ENCODE measurements at regions not wholly inside any gene's neighbourhood (a gene's known extent, or its start where the extent isn't known, plus 50 kb on each side); places are given as distances from the start of the nearest gene placed in this dataset.

DNA sequence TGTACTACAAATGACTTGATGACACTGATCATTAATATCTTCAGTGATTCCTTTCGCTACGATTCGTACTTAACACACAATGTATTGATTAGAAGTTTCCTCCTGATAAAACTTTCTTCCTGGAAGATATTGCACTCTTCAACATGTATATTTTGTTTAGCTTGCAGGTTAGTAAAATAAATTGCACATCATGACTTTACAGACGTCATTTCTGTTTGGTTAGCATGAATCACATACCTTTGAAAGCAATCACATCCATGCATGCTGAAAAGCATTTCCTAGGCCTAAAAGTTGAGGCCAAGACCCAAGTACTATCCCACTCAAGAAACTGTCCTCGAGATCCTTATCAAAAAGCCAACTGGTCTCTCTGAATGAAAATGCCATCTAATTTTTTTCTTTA, 1841.0 kb upstream of the PCDH7 start:
- Mint-ChIP-seq H3K27me3 (ENCODE audit: unreplicated experiment) (no peaks in the 10 kb centered on the region), H3K36me3 (ENCODE audit: unreplicated experiment) (no peaks in the 10 kb centered on the region), H3K9me3 (ENCODE audit: unreplicated experiment) (peaks cover 3% of the 10 kb centered on the region), H3K27ac (ENCODE audit: unreplicated experiment) (no peak overlapping the region), H3K4me3 (ENCODE audit: unreplicated experiment) (no peak overlapping the region), H3K4me1 (ENCODE audit: unreplicated experiment) (no peaks in the 10 kb centered on the region)
- DNase-seq (ENCODE audit: extremely low spot score, unreplicated experiment) = no peak
- TF ChIP-seq, protein P1, sequence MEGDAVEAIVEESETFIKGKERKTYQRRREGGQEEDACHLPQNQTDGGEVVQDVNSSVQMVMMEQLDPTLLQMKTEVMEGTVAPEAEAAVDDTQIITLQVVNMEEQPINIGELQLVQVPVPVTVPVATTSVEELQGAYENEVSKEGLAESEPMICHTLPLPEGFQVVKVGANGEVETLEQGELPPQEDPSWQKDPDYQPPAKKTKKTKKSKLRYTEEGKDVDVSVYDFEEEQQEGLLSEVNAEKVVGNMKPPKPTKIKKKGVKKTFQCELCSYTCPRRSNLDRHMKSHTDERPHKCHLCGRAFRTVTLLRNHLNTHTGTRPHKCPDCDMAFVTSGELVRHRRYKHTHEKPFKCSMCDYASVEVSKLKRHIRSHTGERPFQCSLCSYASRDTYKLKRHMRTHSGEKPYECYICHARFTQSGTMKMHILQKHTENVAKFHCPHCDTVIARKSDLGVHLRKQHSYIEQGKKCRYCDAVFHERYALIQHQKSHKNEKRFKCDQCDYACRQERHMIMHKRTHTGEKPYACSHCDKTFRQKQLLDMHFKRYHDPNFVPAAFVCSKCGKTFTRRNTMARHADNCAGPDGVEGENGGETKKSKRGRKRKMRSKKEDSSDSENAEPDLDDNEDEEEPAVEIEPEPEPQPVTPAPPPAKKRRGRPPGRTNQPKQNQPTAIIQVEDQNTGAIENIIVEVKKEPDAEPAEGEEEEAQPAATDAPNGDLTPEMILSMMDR (IDR thresholded peaks at IDR 0.05) = no peak

GRCh38 chr4:28879900-28880299, 1840.3 kb upstream of the PCDH7 start:
- H3K27me3 Mint-ChIP-seq (ENCODE audit: unreplicated experiment) = no peaks in the 10 kb centered on the region
- no peak for DNase-seq (ENCODE audit: extremely low spot score, unreplicated experiment)
- TF ChIP-seq, protein P1 (IDR thresholded peaks at IDR 0.05) = no peak
- H3K4me1 Mint-ChIP-seq (ENCODE audit: unreplicated experiment) = no peaks in the 10 kb centered on the region
- no peak overlapping the region for H3K27ac Mint-ChIP-seq (ENCODE audit: unreplicated experiment)
- no peaks in the 10 kb centered on the region for H3K36me3 Mint-ChIP-seq (ENCODE audit: unreplicated experiment)
- H3K9me3 Mint-ChIP-seq (ENCODE audit: unreplicated experiment) = peaks cover 3% of the 10 kb centered on the region
- no peak overlapping the region for H3K4me3 Mint-ChIP-seq (ENCODE audit: unreplicated experiment)

DNA sequence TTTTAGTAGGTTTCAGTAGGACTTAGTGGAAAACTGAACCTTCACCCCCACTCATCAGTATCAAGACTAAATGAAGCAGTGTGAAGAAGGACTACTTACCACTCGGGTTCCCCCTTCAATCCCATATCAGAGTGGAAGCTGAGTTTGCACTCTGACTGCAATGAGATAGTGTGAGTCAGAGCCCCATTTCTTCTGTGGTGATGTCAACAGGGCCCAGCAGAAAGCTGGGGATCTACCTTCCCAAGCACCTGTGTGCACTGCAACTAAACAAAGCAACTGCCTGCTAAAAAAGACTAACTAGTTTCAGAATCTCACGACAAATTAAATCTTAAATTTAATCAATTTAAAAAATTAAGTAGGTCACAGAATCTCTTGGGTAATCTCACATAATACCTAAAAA, 1837.0 kb upstream of the PCDH7 start:
- Mint-ChIP-seq H3K4me3 (ENCODE audit: unreplicated experiment) (no peak overlapping the region), H3K9me3 (ENCODE audit: unreplicated experiment) (no peaks in the 10 kb centered on the region), H3K4me1 (ENCODE audit: unreplicated experiment) (no peaks in the 10 kb centered on the region), H3K27ac (ENCODE audit: unreplicated experiment) (no peak overlapping the region), H3K27me3 (ENCODE audit: unreplicated experiment) (no peaks in the 10 kb centered on the region), H3K36me3 (ENCODE audit: unreplicated experiment) (no peaks in the 10 kb centered on the region)
- TF ChIP-seq, protein P1 (IDR thresholded peaks at IDR 0.05) = no peak
- DNase-seq (ENCODE audit: extremely low spot score, unreplicated experiment) = no peak

GRCh38 chr4:28886934-28887333, 1833.2 kb upstream of the PCDH7 start:
- no peaks in the 10 kb centered on the region for H3K27me3 Mint-ChIP-seq (ENCODE audit: unreplicated experiment)
- no peak for DNase-seq (ENCODE audit: extremely low spot score, unreplicated experiment)
- no peaks in the 10 kb centered on the region for H3K4me1 Mint-ChIP-seq (ENCODE audit: unreplicated experiment)
- no peak overlapping the region for H3K4me3 Mint-ChIP-seq (ENCODE audit: unreplicated experiment)
- TF ChIP-seq, protein P1 (IDR thresholded peaks at IDR 0.05) = no peak
- no peaks in the 10 kb centered on the region for H3K36me3 Mint-ChIP-seq (ENCODE audit: unreplicated experiment)
- H3K27ac Mint-ChIP-seq (ENCODE audit: unreplicated experiment) = no peak overlapping the region
- H3K9me3 Mint-ChIP-seq (ENCODE audit: unreplicated experiment) = no peaks in the 10 kb centered on the region

GRCh38 chr4:28890949-28891775, 1829.0 kb upstream of the PCDH7 start:
- H3K36me3 Mint-ChIP-seq (ENCODE audit: unreplicated experiment) = no peaks in the 10 kb centered on the region
- no peak overlapping the region for H3K4me3 Mint-ChIP-seq (ENCODE audit: unreplicated experiment)
- peaks cover 13% of the 10 kb centered on the region for H3K9me3 Mint-ChIP-seq (ENCODE audit: unreplicated experiment)
- H3K27me3 Mint-ChIP-seq (ENCODE audit: unreplicated experiment) = no peaks in the 10 kb centered on the region
- no peaks in the 10 kb centered on the region for H3K4me1 Mint-ChIP-seq (ENCODE audit: unreplicated experiment)
- TF ChIP-seq, protein P1 (IDR thresholded peaks at IDR 0.05) = no peak
- no peak overlapping the region for H3K27ac Mint-ChIP-seq (ENCODE audit: unreplicated experiment)
- DNase-seq (ENCODE audit: extremely low spot score, unreplicated experiment) = no peak

Data from osteocyte (in vitro differentiated cells).